H1 (cell line): ENCODE measurements at regions not wholly inside any gene's neighbourhood (a gene's known extent, or its start where the extent isn't known, plus 50 kb on each side); places are given as distances from the start of the nearest gene placed in this dataset.

Source experiments
- TF ChIP-seq, protein P1 (sequence below): fragments of 300-600 bp; sonication (generic); IDR thresholded peaks from 2 replicates; pipeline ENCODE4 v1.7.1; 2012; ENCODE audit warnings: low read length, moderate library complexity, mild to moderate bottlenecking, inconsistent platforms; ENCODE audit not compliant: insufficient replicate concordance

DNA sequence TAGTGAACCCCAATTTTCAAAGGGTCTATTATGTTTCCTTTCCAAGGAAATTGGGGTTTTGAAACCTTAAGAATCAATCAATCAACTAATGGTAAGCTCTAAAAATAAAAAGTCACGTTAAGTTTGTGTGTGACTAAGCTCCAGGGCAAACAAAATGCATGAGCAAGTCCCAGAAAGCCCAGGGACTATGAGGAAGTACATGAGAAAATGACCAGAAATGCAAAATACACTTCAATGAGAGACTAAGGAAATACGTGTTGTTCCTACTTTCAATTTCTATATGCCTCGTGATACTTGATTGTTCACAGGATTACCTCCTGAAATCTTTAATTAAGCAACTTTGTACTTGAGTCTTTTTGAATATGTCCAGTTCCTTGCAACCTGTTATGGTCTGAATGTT, 684.4 kb upstream of the SYT4 start (continued):
- TF ChIP-seq, protein P1, sequence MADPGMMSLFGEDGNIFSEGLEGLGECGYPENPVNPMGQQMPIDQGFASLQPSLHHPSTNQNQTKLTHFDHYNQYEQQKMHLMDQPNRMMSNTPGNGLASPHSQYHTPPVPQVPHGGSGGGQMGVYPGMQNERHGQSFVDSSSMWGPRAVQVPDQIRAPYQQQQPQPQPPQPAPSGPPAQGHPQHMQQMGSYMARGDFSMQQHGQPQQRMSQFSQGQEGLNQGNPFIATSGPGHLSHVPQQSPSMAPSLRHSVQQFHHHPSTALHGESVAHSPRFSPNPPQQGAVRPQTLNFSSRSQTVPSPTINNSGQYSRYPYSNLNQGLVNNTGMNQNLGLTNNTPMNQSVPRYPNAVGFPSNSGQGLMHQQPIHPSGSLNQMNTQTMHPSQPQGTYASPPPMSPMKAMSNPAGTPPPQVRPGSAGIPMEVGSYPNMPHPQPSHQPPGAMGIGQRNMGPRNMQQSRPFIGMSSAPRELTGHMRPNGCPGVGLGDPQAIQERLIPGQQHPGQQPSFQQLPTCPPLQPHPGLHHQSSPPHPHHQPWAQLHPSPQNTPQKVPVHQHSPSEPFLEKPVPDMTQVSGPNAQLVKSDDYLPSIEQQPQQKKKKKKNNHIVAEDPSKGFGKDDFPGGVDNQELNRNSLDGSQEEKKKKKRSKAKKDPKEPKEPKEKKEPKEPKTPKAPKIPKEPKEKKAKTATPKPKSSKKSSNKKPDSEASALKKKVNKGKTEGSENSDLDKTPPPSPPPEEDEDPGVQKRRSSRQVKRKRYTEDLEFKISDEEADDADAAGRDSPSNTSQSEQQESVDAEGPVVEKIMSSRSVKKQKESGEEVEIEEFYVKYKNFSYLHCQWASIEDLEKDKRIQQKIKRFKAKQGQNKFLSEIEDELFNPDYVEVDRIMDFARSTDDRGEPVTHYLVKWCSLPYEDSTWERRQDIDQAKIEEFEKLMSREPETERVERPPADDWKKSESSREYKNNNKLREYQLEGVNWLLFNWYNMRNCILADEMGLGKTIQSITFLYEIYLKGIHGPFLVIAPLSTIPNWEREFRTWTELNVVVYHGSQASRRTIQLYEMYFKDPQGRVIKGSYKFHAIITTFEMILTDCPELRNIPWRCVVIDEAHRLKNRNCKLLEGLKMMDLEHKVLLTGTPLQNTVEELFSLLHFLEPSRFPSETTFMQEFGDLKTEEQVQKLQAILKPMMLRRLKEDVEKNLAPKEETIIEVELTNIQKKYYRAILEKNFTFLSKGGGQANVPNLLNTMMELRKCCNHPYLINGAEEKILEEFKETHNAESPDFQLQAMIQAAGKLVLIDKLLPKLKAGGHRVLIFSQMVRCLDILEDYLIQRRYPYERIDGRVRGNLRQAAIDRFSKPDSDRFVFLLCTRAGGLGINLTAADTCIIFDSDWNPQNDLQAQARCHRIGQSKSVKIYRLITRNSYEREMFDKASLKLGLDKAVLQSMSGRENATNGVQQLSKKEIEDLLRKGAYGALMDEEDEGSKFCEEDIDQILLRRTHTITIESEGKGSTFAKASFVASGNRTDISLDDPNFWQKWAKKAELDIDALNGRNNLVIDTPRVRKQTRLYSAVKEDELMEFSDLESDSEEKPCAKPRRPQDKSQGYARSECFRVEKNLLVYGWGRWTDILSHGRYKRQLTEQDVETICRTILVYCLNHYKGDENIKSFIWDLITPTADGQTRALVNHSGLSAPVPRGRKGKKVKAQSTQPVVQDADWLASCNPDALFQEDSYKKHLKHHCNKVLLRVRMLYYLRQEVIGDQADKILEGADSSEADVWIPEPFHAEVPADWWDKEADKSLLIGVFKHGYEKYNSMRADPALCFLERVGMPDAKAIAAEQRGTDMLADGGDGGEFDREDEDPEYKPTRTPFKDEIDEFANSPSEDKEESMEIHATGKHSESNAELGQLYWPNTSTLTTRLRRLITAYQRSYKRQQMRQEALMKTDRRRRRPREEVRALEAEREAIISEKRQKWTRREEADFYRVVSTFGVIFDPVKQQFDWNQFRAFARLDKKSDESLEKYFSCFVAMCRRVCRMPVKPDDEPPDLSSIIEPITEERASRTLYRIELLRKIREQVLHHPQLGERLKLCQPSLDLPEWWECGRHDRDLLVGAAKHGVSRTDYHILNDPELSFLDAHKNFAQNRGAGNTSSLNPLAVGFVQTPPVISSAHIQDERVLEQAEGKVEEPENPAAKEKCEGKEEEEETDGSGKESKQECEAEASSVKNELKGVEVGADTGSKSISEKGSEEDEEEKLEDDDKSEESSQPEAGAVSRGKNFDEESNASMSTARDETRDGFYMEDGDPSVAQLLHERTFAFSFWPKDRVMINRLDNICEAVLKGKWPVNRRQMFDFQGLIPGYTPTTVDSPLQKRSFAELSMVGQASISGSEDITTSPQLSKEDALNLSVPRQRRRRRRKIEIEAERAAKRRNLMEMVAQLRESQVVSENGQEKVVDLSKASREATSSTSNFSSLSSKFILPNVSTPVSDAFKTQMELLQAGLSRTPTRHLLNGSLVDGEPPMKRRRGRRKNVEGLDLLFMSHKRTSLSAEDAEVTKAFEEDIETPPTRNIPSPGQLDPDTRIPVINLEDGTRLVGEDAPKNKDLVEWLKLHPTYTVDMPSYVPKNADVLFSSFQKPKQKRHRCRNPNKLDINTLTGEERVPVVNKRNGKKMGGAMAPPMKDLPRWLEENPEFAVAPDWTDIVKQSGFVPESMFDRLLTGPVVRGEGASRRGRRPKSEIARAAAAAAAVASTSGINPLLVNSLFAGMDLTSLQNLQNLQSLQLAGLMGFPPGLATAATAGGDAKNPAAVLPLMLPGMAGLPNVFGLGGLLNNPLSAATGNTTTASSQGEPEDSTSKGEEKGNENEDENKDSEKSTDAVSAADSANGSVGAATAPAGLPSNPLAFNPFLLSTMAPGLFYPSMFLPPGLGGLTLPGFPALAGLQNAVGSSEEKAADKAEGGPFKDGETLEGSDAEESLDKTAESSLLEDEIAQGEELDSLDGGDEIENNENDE = no peak
